ENCODE measurements at regions not wholly inside any gene's neighbourhood (a gene's known extent, or its start where the extent isn't known, plus 50 kb on each side); places are given as distances from the start of the nearest gene placed in this dataset.

- TF ChIP-seq CTCF (IDR thresholded peaks at IDR 0.05) (no peak), POLR2AphosphoS5 (IDR thresholded peaks at IDR 0.05) (no peak)
Measured at GRCh38 chr13:67410645-67411044, 180.5 kb upstream of the PCDH9 start.

All from transverse colon (tissue), 4 donors.